NCI-H2196 treated with DMSO at 0.1 percent for 48 hours (cell line): ENCODE measurements at regions not wholly inside any gene's neighbourhood (a gene's known extent, or its start where the extent isn't known, plus 50 kb on each side); places are given as distances from the start of the nearest gene placed in this dataset.
"Not testable (repeated sequence)": the region's sequence is repeated elsewhere in the genome, so short reads cannot be mapped to it uniquely, and the experiment has no call there.

ENCODE experiments used
- DNase-seq: peaks from one replicate; lab custom pipeline; 2025; ENCODE audit not compliant: unreplicated experiment; lab: John Stamatoyannopoulos, UW

DNA sequence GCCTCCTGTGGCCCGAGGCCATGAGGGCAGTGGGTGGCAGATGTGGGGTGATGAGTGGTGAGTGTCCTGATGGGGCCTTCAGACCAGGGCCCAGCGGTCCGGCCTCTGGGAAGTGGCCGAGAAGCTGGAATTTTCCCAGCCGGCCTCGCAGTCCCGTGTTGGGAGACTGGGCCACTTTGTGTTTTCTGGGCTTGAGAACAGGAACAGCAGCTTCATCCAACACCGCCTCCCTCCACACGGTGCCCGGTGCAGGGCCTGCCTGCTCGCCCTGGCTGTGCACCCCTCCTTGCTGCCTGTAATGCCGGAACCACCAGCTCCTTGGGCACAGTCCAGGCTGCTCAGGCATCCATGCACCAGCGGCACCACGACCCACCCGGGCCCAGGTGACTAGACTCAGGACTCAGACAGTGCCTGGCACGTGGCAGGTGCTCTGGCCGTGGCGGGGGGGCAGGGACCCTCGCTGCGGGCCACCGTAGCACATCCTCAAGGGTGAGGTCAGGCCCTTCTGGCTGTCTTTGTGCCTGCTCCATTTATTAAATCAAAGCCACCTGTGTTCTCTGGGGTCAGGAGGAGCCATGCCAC lies 194.7 kb downstream of the BANP start:
- DNase-seq, result not testable (repeated sequence)

DNA sequence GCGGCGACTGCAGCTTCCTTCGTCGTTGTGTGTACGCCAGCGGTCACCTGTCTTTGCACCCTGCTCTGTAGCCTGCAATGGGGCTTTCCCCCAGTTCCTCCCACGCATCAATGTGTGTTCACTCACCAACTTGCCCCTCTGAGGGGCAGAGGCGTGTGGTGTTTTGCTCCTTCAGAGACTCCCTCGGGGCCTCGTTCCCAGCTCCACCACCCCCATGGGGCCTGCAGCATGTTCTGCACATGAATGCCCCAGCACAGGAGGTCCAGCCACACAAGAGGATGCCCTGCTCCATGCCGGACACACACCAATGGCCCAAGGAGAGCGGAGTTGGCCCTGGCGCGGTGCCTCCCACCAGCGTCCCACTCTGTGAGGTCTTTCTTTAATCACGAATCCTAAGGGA lies 196.8 kb downstream of the BANP start:
- not testable (repeated sequence) for DNase-seq

- DNase-seq, result not testable (repeated sequence)
Observed at GRCh38 chr16:88148682-88149081, 197.4 kb downstream of the BANP start.

GRCh38 chr16:88149158-88149603 lies 197.9 kb downstream of the BANP start:
- DNase-seq, result not testable (repeated sequence)

DNA sequence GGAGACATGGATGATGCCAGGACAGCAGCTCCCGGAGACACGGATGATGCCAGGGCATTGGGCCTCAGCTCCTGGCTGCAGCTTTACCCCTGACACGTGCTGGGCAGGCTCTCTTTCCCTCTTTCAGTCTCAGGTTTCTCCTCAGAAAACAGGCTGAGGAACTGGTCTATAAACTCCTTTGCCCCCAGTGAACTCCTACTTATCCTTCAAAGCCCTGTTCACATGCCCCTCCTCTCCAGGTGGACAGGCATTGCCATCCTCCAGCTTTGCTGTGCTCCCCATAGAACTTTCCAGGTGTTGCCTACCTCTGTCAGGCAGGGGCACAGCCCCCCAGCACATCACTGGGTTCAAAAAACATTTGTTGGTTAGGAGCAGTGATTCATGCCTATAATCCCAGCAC lies 198.4 kb downstream of the BANP start:
- not testable (repeated sequence) for DNase-seq

GRCh38 chr16:88150456-88151128 lies 199.4 kb downstream of the BANP start:
- DNase-seq, result not testable (repeated sequence)

DNA sequence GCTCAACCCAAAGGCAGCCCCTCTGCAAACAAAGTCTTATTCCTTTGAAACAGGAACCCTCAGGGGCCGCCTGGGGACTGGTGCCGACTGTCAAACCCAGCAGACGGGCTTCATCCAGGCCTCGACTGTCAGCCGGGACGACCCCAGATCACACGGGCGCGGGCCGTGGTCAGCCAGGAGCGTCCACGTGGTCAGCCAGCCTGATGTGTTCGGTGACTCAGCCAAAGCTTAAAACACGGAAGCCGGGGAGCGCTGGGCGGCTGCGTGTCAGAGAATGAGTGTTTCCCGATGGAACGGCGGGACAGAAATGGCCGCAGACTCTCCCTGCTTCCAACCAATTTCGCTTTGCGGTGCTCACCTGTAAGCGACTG lies 199.9 kb downstream of the BANP start:
- not testable (repeated sequence) for DNase-seq

- DNase-seq, result not testable (repeated sequence)
Observed at GRCh38 chr16:88151859-88152843, 200.9 kb downstream of the BANP start.

DNA sequence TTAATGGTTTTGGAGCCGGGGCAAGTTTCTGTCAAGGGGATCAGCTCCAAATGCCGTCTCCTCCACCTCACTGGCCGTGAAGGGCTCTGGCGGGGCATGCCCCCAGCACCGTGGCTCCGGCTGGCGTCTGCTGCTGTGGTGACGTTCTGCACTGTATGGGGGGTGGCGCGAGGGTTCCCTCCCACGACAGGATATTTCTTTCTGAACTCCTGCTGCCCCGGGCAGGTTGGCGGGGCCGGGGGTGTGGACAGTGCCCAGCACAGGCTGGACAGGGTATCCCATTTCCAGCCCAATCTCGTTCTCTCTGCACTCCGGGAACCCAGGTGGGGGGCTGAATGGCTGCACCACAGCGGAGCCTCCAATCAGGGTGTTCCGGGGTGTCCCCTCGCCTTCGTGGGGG lies 201.6 kb downstream of the BANP start:
- not testable (repeated sequence) for DNase-seq

- not testable (repeated sequence) for DNase-seq
Observed at GRCh38 chr16:88153516-88153915, 202.3 kb downstream of the BANP start.

DNA sequence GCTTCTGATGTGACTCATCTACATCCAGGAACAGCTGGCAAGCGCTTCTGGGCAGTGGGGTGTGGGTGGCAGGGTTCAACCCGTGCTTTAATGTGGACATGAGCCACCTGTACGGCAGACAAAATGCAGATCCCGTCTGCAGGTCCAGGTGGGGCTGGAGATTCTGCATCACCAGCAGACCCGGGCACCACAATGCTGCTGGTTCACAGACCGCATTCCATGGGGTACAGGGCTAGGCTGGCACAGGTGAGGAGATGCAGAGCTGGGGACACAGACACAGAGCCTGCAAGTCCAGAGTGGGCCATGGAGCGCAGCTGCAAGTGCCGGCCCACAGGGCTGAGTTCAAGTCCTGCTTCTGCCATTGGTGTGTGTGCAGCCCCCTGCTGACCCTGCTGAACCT lies 203.7 kb downstream of the BANP start:
- not testable (repeated sequence) for DNase-seq

GRCh38 chr16:88155681-88156080 lies 204.4 kb downstream of the BANP start:
- not testable (repeated sequence) for DNase-seq

DNA sequence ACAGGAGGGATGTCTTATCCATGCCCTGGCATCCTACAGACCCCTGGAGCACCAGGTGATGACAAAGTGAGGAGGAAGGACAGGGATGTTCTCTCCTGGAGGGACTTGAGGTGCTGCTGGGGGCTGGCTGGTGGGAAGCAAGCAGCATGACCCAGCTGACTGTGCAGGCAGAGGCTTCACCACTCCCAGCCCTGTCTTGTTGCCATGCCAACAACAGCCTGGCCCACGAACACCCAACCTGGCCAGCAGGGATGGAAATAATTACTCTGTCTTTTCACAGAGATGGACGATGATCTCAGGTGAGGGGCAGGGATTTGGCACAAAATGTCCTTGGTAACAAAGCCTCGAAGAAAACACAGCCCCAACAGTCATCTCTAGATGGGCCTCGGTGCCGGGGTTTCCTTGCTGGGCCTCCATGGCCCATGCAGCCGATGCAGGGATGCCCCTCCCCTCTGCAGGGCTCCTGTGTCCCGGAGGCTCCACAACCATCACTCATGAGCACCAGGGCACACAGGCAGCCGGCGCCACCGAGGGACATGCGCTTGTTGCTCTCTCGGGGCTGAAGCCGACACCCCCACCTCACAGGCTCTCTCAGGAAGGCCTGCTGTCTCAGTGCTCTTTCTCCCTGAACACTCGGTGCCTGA lies 205.5 kb downstream of the BANP start:
- DNase-seq, result not testable (repeated sequence)

GRCh38 chr16:88157686-88158085 lies 206.5 kb downstream of the BANP start:
- DNase-seq, result not testable (repeated sequence)

GRCh38 chr16:88158256-88159045 lies 207.2 kb downstream of the BANP start:
- not testable (repeated sequence) for DNase-seq

DNA sequence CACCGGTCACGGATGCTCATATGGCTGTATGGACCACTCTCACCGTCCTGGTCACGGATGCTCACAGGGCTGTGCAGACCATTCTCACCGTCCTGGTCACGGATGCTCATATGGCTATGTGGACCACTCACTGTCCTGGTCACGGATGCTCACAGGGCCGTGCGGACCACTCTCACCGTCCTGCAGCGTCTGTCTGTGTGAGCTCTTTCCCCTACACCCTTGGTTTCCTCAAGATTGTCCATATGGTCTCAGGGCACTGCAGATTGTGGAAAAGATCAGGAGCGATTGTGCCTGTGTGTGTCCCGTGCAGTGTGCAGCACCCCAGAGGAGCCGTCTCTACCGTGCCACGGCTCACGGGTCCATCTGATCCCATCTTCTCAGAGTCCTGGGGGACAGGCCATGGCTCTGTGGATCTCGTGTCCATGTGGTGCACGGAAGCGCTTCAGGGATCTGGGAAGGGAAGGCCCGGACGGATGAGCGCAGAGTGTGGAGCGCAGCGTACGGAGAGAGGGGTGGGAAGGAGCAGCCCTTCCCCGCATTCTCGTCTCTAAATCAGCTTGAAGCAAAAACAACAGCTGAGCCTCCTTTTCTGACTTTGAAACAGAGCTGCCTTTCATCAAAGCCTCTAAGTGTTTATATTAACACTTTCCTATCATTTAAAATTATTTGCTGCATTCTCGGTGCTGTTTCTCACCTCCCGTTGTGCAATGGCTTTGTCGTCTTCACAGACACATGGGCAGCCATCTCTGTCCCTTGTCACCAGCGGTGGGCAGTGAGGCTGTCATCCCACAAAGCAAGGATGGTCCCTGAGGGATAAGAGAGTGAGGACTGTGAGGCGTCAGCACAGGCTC lies 208.0 kb downstream of the BANP start:
- DNase-seq, result not testable (repeated sequence)

GRCh38 chr16:88159897-88160335 lies 208.7 kb downstream of the BANP start:
- not testable (repeated sequence) for DNase-seq

DNA sequence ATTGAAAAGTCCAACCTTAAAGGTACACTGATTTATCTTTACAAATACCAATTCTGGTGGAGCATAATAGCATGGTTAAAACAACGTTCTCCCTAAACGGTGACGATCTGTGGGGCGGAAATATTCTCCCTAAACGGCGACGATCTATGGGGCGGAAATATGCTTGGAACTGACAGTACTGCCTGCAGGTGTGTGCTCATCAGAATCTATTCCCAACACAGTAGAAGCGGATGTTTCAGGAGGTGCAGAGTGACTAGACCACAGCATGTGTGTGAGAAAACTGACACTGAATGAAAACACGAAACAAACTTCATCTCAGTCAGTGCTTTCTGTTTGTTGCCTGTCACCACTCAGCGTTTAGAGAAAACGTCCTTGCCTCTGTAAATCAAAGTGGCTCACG lies 210.0 kb downstream of the BANP start:
- not testable (repeated sequence) for DNase-seq

DNA sequence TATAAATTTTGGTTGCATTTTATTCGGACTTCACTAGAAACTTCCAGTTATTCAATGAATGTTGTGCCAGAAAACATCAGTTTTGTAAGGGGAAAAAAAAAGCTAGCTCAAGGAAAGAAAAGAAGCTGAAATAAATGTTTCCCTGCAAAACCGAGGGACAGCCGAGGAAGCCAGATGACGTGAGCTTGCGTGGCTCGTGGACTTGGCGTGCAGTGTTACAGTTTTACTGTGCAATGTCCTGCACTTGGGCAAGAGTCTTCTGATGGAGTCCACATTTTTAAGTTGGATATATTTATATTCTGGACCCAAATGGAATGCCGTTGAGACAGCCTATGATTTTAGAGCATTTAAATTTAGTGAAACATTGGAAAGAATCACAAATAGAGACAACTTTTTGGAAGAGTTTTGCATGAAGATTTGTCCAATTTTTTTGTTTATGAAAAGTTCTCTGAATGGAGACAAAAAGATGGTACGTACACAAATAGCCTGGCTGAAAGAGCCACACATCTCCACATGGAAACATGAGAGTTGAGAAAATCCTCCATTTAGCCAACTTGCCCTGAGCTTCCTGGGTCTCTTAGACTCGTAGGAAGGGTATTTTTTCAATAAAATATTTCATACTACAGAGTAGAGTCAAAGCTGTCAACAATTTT lies 210.5 kb downstream of the BANP start:
- not testable (repeated sequence) for DNase-seq
